ENCODE measurements at regions not wholly inside any gene's neighbourhood (a gene's known extent, or its start where the extent isn't known, plus 50 kb on each side); places are given as distances from the start of the nearest gene placed in this dataset.

DNA sequence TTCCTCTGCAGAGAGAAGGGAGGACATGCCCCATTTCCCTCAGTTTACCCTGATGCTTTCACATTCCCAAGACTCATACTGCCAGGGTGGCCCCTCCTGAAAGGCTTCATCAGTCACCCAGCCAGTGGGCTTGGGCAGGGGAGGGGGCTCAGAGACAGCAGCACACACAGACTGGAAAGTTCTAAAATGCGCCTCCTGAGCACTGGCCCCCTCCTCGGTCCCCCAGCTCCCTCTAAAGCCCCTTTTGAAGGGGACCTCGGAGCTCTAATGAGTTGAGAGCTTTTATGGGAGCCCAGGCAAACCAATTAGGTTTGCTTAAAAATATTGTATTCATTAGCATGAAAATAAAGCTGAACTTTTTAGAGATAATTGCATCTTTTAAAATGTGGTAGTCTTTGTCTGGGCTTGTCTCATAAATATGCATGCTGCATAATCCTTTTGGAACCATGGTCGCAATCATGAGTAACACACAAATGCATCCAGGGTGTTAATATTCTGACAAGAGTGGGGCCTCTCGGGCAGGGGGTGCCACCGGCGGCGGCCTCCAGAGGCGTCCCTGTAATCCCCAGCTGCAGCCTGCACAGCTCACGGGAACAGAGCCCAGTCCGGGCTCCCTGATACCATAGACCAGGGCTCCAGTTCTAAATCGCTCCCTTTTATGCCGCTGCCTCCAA is 78.5 kb downstream of the RPLP1 start:
- TF ChIP-seq POLR2A (IDR thresholded peaks at IDR 0.05): no peak
- TF ChIP-seq, protein P1, sequence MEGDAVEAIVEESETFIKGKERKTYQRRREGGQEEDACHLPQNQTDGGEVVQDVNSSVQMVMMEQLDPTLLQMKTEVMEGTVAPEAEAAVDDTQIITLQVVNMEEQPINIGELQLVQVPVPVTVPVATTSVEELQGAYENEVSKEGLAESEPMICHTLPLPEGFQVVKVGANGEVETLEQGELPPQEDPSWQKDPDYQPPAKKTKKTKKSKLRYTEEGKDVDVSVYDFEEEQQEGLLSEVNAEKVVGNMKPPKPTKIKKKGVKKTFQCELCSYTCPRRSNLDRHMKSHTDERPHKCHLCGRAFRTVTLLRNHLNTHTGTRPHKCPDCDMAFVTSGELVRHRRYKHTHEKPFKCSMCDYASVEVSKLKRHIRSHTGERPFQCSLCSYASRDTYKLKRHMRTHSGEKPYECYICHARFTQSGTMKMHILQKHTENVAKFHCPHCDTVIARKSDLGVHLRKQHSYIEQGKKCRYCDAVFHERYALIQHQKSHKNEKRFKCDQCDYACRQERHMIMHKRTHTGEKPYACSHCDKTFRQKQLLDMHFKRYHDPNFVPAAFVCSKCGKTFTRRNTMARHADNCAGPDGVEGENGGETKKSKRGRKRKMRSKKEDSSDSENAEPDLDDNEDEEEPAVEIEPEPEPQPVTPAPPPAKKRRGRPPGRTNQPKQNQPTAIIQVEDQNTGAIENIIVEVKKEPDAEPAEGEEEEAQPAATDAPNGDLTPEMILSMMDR (IDR thresholded peaks at IDR 0.05): no peak
- no peak for TF ChIP-seq POLR2AphosphoS5 (IDR thresholded peaks at IDR 0.05)

Data from gastroesophageal sphincter (tissue), 3 donors.